Astrocyte (in vitro differentiated cells and primary cell): ENCODE measurements at regions not wholly inside any gene's neighbourhood (a gene's known extent, or its start where the extent isn't known, plus 50 kb on each side); places are given as distances from the start of the nearest gene placed in this dataset.
A peak's percentile ranks its signal among the peaks of the same experiment; 100 is the strongest.

Experiments
- DNase-seq: peaks from one replicate; pipeline ENCODE4 v3.0.0-alpha.2; 2010; ENCODE audit warnings: low read depth
- FAIRE-seq: peaks from 2 replicates; lab custom pipeline; 2011; peaks lifted over from hg19 to GRCh38; lab: Jason Lieb, UNC
- H2AFZ ChIP-seq: 2 replicates; pipeline ENCODE4 v1.6.0; 2012; ENCODE audit warnings: low read depth, low read length, inconsistent platforms
- H3K27ac ChIP-seq: 2 replicates; pipeline ENCODE4 v1.5.1; 2011; ENCODE audit warnings: low read depth, low read length, inconsistent platforms
- H3K27me3 ChIP-seq: 2 replicates; pipeline ENCODE4 v1.6.0; 2011; ENCODE audit warnings: low read length, inconsistent platforms; ENCODE audit not compliant: insufficient read depth
- H3K36me3 ChIP-seq: 2 replicates; pipeline ENCODE4 v1.5.1; 2011; ENCODE audit warnings: low read length, inconsistent platforms; ENCODE audit not compliant: insufficient read depth
- H3K4me1 ChIP-seq: 2 replicates; pipeline ENCODE4 v1.5.1; 2011; ENCODE audit warnings: low read length, inconsistent platforms; ENCODE audit not compliant: insufficient read depth
- H3K4me2 ChIP-seq: 2 replicates; pipeline ENCODE4 v1.6.0; 2012; ENCODE audit warnings: low read length, inconsistent platforms
- H3K4me3 ChIP-seq: 2 replicates; pipeline ENCODE4 v1.5.1; 2011; ENCODE audit warnings: low read depth, mild to moderate bottlenecking, low read length, inconsistent platforms; ENCODE audit not compliant: insufficient read depth
- H3K79me2 ChIP-seq: 2 replicates; pipeline ENCODE4 v1.6.0; 2012; ENCODE audit warnings: mild to moderate bottlenecking, low read length, inconsistent platforms; ENCODE audit not compliant: insufficient read depth
- H3K9ac ChIP-seq: 2 replicates; pipeline ENCODE4 v1.6.0; 2012; ENCODE audit warnings: mild to moderate bottlenecking, low read length, inconsistent platforms
- H3K9me3 ChIP-seq: 2 replicates; pipeline ENCODE4 v1.5.1; 2012; ENCODE audit warnings: low read depth, mild to moderate bottlenecking, low read length, inconsistent platforms; ENCODE audit not compliant: insufficient read depth
- H4K20me1 ChIP-seq: 2 replicates; pipeline ENCODE4 v1.6.0; 2012; ENCODE audit warnings: low read length, inconsistent platforms; ENCODE audit not compliant: insufficient read depth
- H3K27ac Mint-ChIP-seq: one replicate; pipeline ENCODE4 v1.8.0; 2021; ENCODE audit warnings: mild to moderate bottlenecking, mixed read lengths; ENCODE audit not compliant: unreplicated experiment
- H3K27me3 Mint-ChIP-seq: one replicate; pipeline ENCODE4 v1.8.0; 2021; ENCODE audit warnings: low read depth, mixed read lengths; ENCODE audit not compliant: unreplicated experiment
- H3K36me3 Mint-ChIP-seq: one replicate; pipeline ENCODE4 v1.8.0; 2021; ENCODE audit warnings: low read depth, mixed read lengths; ENCODE audit not compliant: unreplicated experiment
- H3K4me1 Mint-ChIP-seq: one replicate; pipeline ENCODE4 v1.8.0; 2021; ENCODE audit warnings: low read depth, mixed read lengths; ENCODE audit not compliant: unreplicated experiment
- H3K4me3 Mint-ChIP-seq: one replicate; pipeline ENCODE4 v1.8.0; 2021; ENCODE audit warnings: mild to moderate bottlenecking, moderate library complexity, mixed read lengths; ENCODE audit not compliant: unreplicated experiment
- H3K9me3 Mint-ChIP-seq: one replicate; pipeline ENCODE4 v1.8.0; 2021; ENCODE audit warnings: mild to moderate bottlenecking, mixed read lengths; ENCODE audit not compliant: unreplicated experiment
- EZH2 ChIP-seq: IDR thresholded peaks from 2 replicates; pipeline ENCODE4 v1.6.1; 2012; ENCODE audit warnings: mild to moderate bottlenecking, low read length, inconsistent platforms; ENCODE audit not compliant: insufficient read depth
- TF ChIP-seq, protein P1 (sequence below): IDR thresholded peaks from 2 replicates; pipeline ENCODE4 v1.5.1; 2011; ENCODE audit warnings: low read depth, mild to moderate bottlenecking, inconsistent platforms, low read length, moderate library complexity; ENCODE audit not compliant: insufficient read depth

DNA sequence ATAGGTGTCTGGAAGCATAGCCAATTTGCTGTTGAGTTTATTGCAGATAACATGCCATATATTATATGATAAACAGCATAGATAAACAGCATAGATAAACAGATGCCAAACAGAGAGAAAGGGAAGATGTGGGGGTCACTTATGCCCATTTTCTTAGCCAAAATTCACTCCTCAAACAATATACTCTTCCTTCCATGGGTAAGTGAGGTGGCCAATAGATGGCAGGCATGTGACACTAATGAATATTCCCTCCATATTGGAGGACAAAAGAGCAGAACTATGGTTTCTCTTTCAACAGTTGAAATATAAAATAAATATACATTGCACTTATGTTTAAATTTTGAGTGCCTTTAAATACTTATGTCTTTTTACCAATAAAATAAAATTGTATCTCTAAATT is 1212.8 kb downstream of the REEP3 start:
- FAIRE-seq (no peak), DNase-seq (no peak)

DNA sequence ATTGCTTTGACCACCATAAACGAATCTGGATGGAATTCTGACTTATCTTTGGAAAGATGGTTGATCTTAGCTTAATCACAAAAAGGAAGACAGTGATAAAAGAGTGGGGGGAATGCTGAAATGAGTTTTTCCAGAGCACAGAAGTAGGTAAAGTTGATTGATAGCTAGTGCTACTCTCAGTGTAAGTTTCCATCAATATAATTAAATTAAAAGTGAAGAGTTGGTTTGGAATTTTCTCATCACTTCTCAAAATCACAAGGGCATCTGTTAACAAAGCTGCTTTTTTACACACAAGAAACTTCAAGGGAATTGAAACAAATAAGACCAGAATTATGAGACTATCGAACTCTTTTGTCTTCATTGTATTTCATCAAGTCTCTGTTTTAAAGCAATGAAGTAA is 1217.3 kb downstream of the REEP3 start:
- Histone ChIP-seq H4K20me1 (no peaks in the 10 kb centered on the region), H3K9me3 (no peaks in the 10 kb centered on the region), H3K36me3 (no peaks in the 10 kb centered on the region), H3K4me3 (no peak overlapping the region), H3K27ac (no peak overlapping the region), H3K79me2 (no peaks in the 10 kb centered on the region), H2AFZ (no peak overlapping the region), H3K27me3 (no peaks in the 10 kb centered on the region), H3K4me2 (no peak overlapping the region), H3K4me1 (no peaks in the 10 kb centered on the region), H3K9ac (no peak overlapping the region)
- DNase-seq, result no peak
- Mint-ChIP-seq H3K4me3 (no peak overlapping the region), H3K36me3 (no peaks in the 10 kb centered on the region), H3K27ac (no peak overlapping the region), H3K9me3 (peaks cover 6% of the 10 kb centered on the region), H3K4me1 (peaks cover 7% of the 10 kb centered on the region), H3K27me3 (no peaks in the 10 kb centered on the region)
- FAIRE-seq, result no peak
- TF ChIP-seq, protein P1, sequence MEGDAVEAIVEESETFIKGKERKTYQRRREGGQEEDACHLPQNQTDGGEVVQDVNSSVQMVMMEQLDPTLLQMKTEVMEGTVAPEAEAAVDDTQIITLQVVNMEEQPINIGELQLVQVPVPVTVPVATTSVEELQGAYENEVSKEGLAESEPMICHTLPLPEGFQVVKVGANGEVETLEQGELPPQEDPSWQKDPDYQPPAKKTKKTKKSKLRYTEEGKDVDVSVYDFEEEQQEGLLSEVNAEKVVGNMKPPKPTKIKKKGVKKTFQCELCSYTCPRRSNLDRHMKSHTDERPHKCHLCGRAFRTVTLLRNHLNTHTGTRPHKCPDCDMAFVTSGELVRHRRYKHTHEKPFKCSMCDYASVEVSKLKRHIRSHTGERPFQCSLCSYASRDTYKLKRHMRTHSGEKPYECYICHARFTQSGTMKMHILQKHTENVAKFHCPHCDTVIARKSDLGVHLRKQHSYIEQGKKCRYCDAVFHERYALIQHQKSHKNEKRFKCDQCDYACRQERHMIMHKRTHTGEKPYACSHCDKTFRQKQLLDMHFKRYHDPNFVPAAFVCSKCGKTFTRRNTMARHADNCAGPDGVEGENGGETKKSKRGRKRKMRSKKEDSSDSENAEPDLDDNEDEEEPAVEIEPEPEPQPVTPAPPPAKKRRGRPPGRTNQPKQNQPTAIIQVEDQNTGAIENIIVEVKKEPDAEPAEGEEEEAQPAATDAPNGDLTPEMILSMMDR, result no peak
- no peak for TF ChIP-seq EZH2

More for the DNA sequence above, 1212.8 kb downstream of the REEP3 start:
- no peak overlapping the region for H3K9ac ChIP-seq
- no peaks in the 10 kb centered on the region for H3K36me3 Mint-ChIP-seq
- no peak overlapping the region for H3K4me3 Mint-ChIP-seq
- no peaks in the 10 kb centered on the region for H3K9me3 ChIP-seq
- no peaks in the 10 kb centered on the region for H3K36me3 ChIP-seq
- no peaks in the 10 kb centered on the region for H3K79me2 ChIP-seq
- H3K4me3 ChIP-seq, result no peak overlapping the region
- H3K27me3 Mint-ChIP-seq, result no peaks in the 10 kb centered on the region
- no peak overlapping the region for H3K27ac Mint-ChIP-seq
- no peak overlapping the region for H3K27ac ChIP-seq
- H2AFZ ChIP-seq, result no peak overlapping the region
- peaks cover 15% of the 10 kb centered on the region for H3K4me1 Mint-ChIP-seq
- H3K9me3 Mint-ChIP-seq, result peaks cover 8% of the 10 kb centered on the region
- TF ChIP-seq, protein P1, result peak; percentile 32
- TF ChIP-seq EZH2, result no peak
- H3K27me3 ChIP-seq, result no peaks in the 10 kb centered on the region
- H3K4me1 ChIP-seq, result no peaks in the 10 kb centered on the region
- H3K4me2 ChIP-seq, result no peak overlapping the region
- no peaks in the 10 kb centered on the region for H4K20me1 ChIP-seq

DNA sequence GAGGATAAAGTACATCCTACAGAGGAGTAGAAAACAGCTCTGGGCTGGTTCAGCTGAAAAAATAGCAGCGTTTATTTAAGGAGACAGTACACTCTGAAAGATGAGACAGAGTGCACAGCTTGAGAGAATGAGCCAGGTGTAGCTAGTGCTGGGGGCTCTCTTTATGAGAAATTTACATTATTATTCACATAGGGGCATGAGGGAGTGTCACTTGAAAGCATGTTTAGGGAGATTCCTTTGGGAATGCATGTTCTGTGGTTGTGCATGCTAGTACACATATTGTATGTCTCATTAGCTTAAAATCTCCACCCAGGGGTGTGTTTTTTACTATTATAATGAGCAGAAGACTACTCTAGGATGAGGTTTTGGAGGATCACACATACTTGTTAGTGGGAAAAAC is 1224.4 kb downstream of the REEP3 start:
- TF ChIP-seq EZH2, result no peak
- TF ChIP-seq, protein P1, result no peak
- Mint-ChIP-seq H3K9me3 (peaks cover 3% of the 10 kb centered on the region), H3K36me3 (no peaks in the 10 kb centered on the region), H3K27me3 (no peaks in the 10 kb centered on the region), H3K4me3 (no peak overlapping the region), H3K4me1 (peaks cover 2% of the 10 kb centered on the region), H3K27ac (no peak overlapping the region)
- Histone ChIP-seq H3K4me1 (no peaks in the 10 kb centered on the region), H2AFZ (no peak overlapping the region), H3K36me3 (no peaks in the 10 kb centered on the region), H3K27ac (no peak overlapping the region), H3K9me3 (no peaks in the 10 kb centered on the region), H3K4me2 (no peak overlapping the region), H3K4me3 (no peak overlapping the region), H3K27me3 (no peaks in the 10 kb centered on the region), H3K9ac (no peak overlapping the region), H3K79me2 (no peaks in the 10 kb centered on the region), H4K20me1 (no peaks in the 10 kb centered on the region)
- no peak for DNase-seq
- FAIRE-seq, result no peak
